ENCODE measurements at regions not wholly inside any gene's neighbourhood (a gene's known extent, or its start where the extent isn't known, plus 50 kb on each side); places are given as distances from the start of the nearest gene placed in this dataset.

GRCh38 chr13:58085274-58085673 is 453.7 kb downstream of the PCDH17 start:
- no peak overlapping the region for H3K4me3 ChIP-seq (ENCODE audit: low read depth, low read length)
- H3K9me3 ChIP-seq: no peaks in the 10 kb centered on the region
- no peaks in the 10 kb centered on the region for H3K36me3 ChIP-seq
- H3K27me3 ChIP-seq: no peaks in the 10 kb centered on the region
- DNase-seq: no peak
- TF ChIP-seq CTCF (IDR thresholded peaks at IDR 0.05; ENCODE audit: low read depth, low read length): no peak
- H3K4me1 ChIP-seq: no peaks in the 10 kb centered on the region

DNA sequence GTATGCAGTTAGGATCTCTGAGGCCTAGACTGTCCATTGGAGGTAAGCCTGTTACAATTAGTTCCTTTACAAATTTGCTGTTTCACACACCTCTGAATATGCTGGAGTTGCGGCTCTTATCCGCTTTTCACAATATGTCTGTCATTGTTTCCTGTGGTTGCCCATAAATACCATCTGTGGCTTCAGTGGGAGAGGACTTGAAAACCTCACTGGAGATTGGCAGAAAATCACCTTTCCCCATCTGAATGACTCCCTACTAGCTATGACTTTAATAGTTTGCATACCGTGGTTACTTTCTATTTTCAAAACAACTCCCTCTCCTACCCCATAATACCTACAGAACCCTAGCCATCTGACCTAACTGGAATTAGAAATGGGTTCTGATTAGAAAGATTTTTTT is 454.3 kb downstream of the PCDH17 start:
- H3K9me3 ChIP-seq: no peaks in the 10 kb centered on the region
- no peaks in the 10 kb centered on the region for H3K36me3 ChIP-seq
- no peak overlapping the region for H3K4me3 ChIP-seq (ENCODE audit: low read depth, low read length)
- TF ChIP-seq CTCF (IDR thresholded peaks at IDR 0.05; ENCODE audit: low read depth, low read length): no peak
- no peak for DNase-seq
- H3K27me3 ChIP-seq: no peaks in the 10 kb centered on the region
- H3K4me1 ChIP-seq: no peaks in the 10 kb centered on the region

GRCh38 chr13:58087566-58087965 is 456.0 kb downstream of the PCDH17 start:
- Histone ChIP-seq H3K36me3 (no peaks in the 10 kb centered on the region), H3K4me1 (no peaks in the 10 kb centered on the region), H3K27me3 (no peaks in the 10 kb centered on the region), H3K9me3 (no peaks in the 10 kb centered on the region), H3K4me3 (ENCODE audit: low read depth, low read length) (no peak overlapping the region)
- no peak for DNase-seq
- TF ChIP-seq CTCF (IDR thresholded peaks at IDR 0.05; ENCODE audit: low read depth, low read length): no peak

- Histone ChIP-seq H3K4me1 (no peaks in the 10 kb centered on the region), H3K9me3 (no peaks in the 10 kb centered on the region), H3K36me3 (no peaks in the 10 kb centered on the region), H3K27me3 (no peaks in the 10 kb centered on the region), H3K4me3 (ENCODE audit: low read depth, low read length) (no peak overlapping the region)
- no peak for TF ChIP-seq CTCF (IDR thresholded peaks at IDR 0.05; ENCODE audit: low read depth, low read length)
- DNase-seq: no peak
Measured at GRCh38 chr13:58093394-58093793, 461.9 kb downstream of the PCDH17 start.

DNA sequence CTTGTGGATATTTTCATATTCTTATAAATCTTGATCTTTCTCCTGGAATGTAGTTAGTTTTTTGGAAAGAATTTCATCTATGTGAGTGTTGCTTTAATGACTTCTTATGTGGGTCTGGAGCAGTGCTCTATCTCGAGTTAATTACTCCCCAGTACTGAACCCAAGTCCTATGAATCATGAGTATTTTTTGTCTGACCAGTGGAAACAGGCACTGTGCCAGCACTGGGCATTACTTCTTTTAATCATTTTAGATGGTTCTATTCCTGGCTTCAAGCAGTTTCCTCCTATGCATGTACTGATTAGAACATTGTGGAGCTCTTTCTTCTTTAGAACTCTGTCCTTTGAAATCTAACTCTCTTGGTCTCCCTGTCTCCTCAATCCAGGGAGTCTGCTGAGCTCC is 466.3 kb downstream of the PCDH17 start:
- Histone ChIP-seq H3K4me3 (ENCODE audit: low read depth, low read length) (no peak overlapping the region), H3K36me3 (no peaks in the 10 kb centered on the region), H3K27me3 (no peaks in the 10 kb centered on the region), H3K9me3 (no peaks in the 10 kb centered on the region), H3K4me1 (no peaks in the 10 kb centered on the region)
- DNase-seq: no peak
- TF ChIP-seq CTCF (IDR thresholded peaks at IDR 0.05; ENCODE audit: low read depth, low read length): no peak

DNA sequence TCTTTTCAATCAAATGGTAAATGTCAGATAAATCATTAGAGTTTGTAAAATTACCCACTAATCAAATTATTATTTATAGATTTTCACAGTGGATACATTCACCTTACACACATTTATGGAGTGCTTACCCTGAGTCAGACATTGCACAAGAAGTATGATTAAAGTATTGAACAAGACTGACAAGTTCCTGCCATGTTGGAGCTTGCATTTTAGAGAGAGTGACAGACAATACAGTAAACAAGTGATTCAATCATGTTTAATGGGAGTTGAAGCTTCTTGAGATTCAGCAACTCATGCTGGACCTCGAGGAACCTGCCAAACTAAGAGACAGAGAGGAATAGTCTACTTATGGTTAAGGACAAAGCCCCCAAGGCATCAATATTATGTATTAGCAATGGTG is 487.8 kb downstream of the PCDH17 start:
- DNase-seq: no peak
- TF ChIP-seq CTCF (IDR thresholded peaks at IDR 0.05; ENCODE audit: low read depth, low read length): no peak

More for the DNA sequence above, 487.8 kb downstream of the PCDH17 start:
- Histone ChIP-seq H3K36me3 (no peaks in the 10 kb centered on the region), H3K9me3 (no peaks in the 10 kb centered on the region), H3K4me1 (no peaks in the 10 kb centered on the region), H3K27me3 (no peaks in the 10 kb centered on the region), H3K4me3 (ENCODE audit: low read depth, low read length) (no peak overlapping the region)

Measured in BE2C (cell line).